NCI-H2029 (cell line): ENCODE measurements at regions not wholly inside any gene's neighbourhood (a gene's known extent, or its start where the extent isn't known, plus 50 kb on each side); places are given as distances from the start of the nearest gene placed in this dataset.

Source experiments
- DNase-seq: peaks from one replicate; lab custom pipeline; 2025; lab: John Stamatoyannopoulos, UW

GRCh38 chr14:41993687-41994086 lies 387.0 kb downstream of the LRFN5 start:
- no peak for DNase-seq

DNA sequence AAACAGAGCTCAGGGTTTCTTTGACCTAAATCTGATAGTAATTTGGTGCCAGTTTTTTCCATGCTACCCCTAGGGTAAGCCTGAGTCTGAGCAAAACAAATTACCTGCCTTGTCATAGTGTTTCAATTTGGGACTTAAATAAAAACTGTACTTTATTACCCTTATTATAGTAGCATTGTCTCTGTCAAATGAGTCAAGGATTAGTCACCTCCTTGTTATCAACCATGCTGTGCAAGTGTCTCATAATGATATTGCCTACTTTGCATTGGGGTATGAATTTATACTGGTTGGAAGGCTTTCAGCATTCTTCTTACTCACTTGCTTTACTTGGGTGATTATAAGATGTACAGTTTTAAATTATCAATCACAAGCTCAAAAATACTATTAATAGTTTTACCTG lies 380.0 kb downstream of the LRFN5 start:
- DNase-seq, result no peak

DNA sequence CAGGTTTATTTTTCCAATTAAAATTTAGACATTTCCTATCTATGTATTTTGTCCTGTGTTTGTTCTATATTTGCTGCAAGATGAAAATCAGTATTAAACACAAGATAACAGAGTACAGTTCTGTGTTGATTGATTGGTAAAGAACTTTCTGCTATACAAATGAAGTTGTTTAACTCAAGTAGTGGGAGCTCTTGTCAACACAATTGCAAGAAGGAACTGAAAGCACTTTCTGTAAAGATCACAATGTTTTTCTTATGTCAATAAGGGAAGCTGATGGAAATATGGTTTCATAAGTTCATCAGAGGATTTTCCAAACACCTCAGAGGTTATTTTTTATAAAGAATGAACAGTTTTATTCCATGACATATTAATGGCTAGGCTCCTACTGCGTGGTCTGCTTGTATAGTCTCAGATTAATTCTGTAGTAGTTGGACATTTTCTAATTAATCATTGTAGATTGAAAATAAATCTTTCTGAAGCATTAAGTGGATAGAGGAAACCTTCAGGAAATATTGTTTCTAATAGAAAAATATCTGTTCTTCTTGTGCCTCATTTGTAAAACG lies 379.5 kb downstream of the LRFN5 start:
- no peak for DNase-seq

- DNase-seq, result no peak
These were observed 366.5 kb downstream of the LRFN5 start for GRCh38 chr14:41973178-41973577.

DNA sequence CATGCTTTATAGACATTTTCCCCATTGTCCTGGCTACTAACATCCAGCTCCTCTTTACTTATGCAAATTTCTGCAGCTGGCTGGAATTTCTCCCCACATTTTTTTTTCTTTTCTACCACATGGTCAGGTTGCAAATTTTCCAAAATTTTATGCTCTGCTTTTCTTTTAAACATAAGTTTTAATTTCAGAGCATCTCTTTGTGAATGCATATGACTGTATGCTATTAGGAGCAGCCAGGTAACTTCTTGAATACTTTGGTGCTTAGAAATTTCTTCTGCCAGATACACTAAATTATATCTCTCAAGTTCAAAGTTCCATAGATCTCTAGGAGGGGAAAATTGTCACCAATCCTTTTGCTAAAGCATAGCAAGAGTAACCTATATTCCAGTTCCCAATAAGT lies 365.9 kb downstream of the LRFN5 start:
- DNase-seq, result no peak

DNA sequence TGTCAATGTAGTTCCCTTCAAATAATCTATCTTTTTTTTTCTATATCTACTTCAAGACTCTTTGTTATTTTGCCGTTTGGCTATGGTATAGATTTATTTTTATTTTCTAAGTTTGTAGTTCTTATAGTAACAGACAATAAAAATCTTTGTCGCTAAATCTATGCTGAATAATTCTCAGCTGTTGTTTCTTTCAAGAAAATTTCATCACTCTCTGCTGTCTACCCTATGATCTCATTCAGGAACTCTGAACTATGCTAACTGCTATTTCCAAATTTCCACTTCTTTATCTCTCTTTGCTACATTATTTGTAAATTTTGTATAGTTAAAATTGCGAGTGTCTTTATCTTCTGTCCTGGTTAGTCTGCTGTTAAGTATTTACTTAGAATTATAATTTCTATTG lies 353.6 kb downstream of the LRFN5 start:
- DNase-seq, result no peak

- DNase-seq, result no peak
These were observed 350.8 kb downstream of the LRFN5 start for GRCh38 chr14:41957459-41957858.
